Cardiac muscle cell (in vitro differentiated cells and primary cell): ENCODE measurements at regions not wholly inside any gene's neighbourhood (a gene's known extent, or its start where the extent isn't known, plus 50 kb on each side); places are given as distances from the start of the nearest gene placed in this dataset.
A peak's percentile ranks its signal among the peaks of the same experiment; 100 is the strongest.

Experiments
- DNase-seq, 2 donors: peaks; one replicate each; pipeline versions ENCODE4 v3.0.0 to v3.0.0-alpha.2; 2010 to 2017; ENCODE audit warnings: low read depth in 1 of 2, low spot score in 1 of 2
- H3K27ac ChIP-seq: fragments of 200-600 bp; sonication (generic); 2 replicates; pipeline ENCODE4 v1.5.1; 2016
- H3K27me3 ChIP-seq: fragments of 200-600 bp; sonication (generic); 2 replicates; pipeline ENCODE4 v1.6.0; 2016; ENCODE audit warnings: control low read depth
- H3K36me3 ChIP-seq: fragments of 200-600 bp; sonication (generic); 2 replicates; pipeline ENCODE4 v1.5.1; 2016; ENCODE audit warnings: control low read depth
- H3K4me1 ChIP-seq: fragments of 200-600 bp; sonication (generic); 2 replicates; pipeline ENCODE4 v1.8.1; 2017; ENCODE audit warnings: low read depth, mild to moderate bottlenecking, mixed run types
- H3K4me3 ChIP-seq: fragments of 200-600 bp; sonication (generic); 2 replicates; pipeline ENCODE4 v1.5.1; 2016; ENCODE audit warnings: mild to moderate bottlenecking
- H3K9me3 ChIP-seq: fragments of 200-600 bp; sonication (generic); 2 replicates; pipeline ENCODE4 v1.5.1; 2017; ENCODE audit warnings: low read depth, mild to moderate bottlenecking, control low read depth
- CTCF ChIP-seq: IDR thresholded peaks from 2 replicates; pipeline ENCODE4 v1.5.1; 2012; ENCODE audit warnings: low read depth, mild to moderate bottlenecking, low read length

GRCh38 chr5:116736671-116737070 is 162.0 kb upstream of the SEMA6A start:
- H3K9me3 ChIP-seq, result no peaks in the 10 kb centered on the region
- no peak for DNase-seq
- no peak overlapping the region for H3K27ac ChIP-seq
- no peak overlapping the region for H3K4me3 ChIP-seq
- H3K4me1 ChIP-seq, result peaks cover 38% of the 10 kb centered on the region
- TF ChIP-seq CTCF, result no peak
- H3K27me3 ChIP-seq, result no peaks in the 10 kb centered on the region
- no peaks in the 10 kb centered on the region for H3K36me3 ChIP-seq

DNA sequence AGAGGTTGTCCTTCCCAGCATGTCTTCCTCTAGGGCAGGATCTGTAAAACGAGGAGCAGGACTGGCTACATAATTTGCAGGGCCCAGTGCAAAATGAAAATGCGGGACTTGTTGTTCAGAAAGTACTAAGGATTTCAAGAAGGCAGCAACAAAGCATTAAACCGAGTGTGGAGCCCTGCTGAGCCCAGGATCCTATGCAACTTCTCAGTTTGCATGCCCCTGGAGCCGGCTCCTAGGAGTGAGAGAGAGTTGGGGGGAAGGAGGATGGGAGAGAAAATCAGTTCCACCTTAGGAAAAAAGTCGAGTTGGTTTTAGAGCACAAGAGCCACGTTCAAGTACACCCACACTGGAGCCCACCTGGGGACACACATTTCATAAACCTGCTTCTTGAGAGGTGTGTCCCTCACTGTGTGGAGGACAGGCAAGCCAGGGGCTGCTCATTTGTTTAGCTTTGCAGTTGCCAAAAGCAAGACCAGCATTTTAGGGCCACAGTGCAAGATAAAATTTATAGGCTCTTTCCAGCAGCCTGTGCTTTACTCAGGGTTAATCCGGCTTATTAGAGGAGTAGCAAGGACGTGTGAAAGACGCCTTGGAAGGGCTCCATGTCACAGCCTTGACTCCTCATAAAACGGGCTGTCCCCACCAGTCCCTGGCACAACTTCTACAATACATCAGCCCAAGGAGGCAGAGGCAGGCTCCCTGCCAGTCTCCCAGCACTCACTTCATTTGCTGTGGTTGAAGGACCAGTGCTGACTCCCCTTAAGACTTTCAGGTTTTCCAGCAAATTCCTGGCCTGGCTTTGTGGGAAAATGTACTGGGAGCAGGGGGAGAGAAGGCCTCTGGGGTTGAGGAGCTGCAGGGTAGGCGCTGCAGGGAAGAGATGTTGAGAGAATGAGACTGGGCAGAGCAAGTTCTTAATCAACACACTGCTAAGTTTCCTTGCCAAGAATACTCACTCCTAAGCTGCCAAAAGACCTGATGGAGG is 159.7 kb upstream of the SEMA6A start:
- peaks cover 49% of the 10 kb centered on the region for H3K4me1 ChIP-seq
- no peaks in the 10 kb centered on the region for H3K27me3 ChIP-seq
- H3K9me3 ChIP-seq, result no peaks in the 10 kb centered on the region
- peak overlapping the region; percentile 83 for H3K27ac ChIP-seq
- H3K4me3 ChIP-seq, result no peak overlapping the region
- no peak for TF ChIP-seq CTCF
- DNase-seq, result peak; percentile 46 to 74
- no peaks in the 10 kb centered on the region for H3K36me3 ChIP-seq

DNA sequence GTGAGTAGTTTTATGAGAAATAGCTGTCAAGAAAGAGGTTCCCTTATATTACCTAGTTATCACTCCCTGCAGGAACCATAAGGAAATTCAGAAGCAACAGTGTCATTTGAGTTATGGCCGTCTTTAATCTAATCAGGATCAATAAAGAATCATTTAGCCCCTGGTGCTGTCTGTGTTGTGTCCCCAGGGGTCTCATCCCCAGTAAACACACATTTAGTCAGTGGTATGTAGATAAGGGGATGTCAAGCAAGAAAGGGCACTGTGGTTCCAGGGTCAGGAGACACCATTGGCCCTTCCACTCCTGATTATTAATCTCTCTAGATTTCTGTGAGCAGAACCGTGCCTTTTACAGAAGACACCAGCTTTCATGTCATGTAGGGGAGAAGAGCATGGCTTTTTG is 158.0 kb upstream of the SEMA6A start:
- no peak overlapping the region for H3K4me3 ChIP-seq
- TF ChIP-seq CTCF, result no peak
- DNase-seq, result no peak
- H3K27ac ChIP-seq, result no peak overlapping the region
- peaks cover 53% of the 10 kb centered on the region for H3K4me1 ChIP-seq
- H3K27me3 ChIP-seq, result no peaks in the 10 kb centered on the region
- no peaks in the 10 kb centered on the region for H3K36me3 ChIP-seq
- no peaks in the 10 kb centered on the region for H3K9me3 ChIP-seq

- Histone ChIP-seq H3K9me3 (no peaks in the 10 kb centered on the region), H3K4me3 (no peak overlapping the region), H3K27me3 (no peaks in the 10 kb centered on the region), H3K27ac (no peak overlapping the region), H3K4me1 (peaks cover 65% of the 10 kb centered on the region), H3K36me3 (no peaks in the 10 kb centered on the region)
- DNase-seq, result no peak
- no peak for TF ChIP-seq CTCF
Measured at GRCh38 chr5:116731432-116731831, 156.8 kb upstream of the SEMA6A start.

DNA sequence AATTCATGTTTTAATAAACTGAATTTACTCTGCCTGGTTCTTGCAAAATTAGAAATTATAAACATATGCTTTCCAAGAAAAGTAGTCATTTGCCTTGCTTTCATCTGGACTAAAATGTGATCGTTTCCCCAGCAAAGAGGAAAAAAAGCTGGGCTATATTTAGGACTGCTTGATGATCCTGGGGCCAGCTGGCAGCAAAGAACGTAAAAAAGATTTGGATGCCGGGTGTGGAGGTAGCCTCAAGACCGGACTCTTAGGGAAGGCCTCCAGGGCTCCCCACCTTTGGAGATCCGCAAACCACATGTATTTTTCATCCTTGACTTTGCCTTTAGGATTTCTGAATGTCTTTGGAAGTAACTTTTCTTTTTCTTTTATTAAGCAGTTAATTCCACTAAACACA is 156.1 kb upstream of the SEMA6A start:
- Histone ChIP-seq H3K36me3 (no peaks in the 10 kb centered on the region), H3K27ac (no peak overlapping the region), H3K4me3 (no peak overlapping the region), H3K4me1 (peaks cover 71% of the 10 kb centered on the region), H3K9me3 (no peaks in the 10 kb centered on the region), H3K27me3 (no peaks in the 10 kb centered on the region)
- no peak for TF ChIP-seq CTCF
- peak in 1 of 2 donors; percentile 17 for DNase-seq
